GM18519 (cell line): ENCODE measurements at regions not wholly inside any gene's neighbourhood (a gene's known extent, or its start where the extent isn't known, plus 50 kb on each side); places are given as distances from the start of the nearest gene placed in this dataset.

Experiments
- ATAC-seq: cut with Tn5 transposase; IDR thresholded peaks from one replicate; pipeline ENCODE4 v1.9.1; 2021; ENCODE audit warnings: mild to moderate bottlenecking, moderate library complexity; ENCODE audit not compliant: unreplicated experiment, low FRiP score

DNA sequence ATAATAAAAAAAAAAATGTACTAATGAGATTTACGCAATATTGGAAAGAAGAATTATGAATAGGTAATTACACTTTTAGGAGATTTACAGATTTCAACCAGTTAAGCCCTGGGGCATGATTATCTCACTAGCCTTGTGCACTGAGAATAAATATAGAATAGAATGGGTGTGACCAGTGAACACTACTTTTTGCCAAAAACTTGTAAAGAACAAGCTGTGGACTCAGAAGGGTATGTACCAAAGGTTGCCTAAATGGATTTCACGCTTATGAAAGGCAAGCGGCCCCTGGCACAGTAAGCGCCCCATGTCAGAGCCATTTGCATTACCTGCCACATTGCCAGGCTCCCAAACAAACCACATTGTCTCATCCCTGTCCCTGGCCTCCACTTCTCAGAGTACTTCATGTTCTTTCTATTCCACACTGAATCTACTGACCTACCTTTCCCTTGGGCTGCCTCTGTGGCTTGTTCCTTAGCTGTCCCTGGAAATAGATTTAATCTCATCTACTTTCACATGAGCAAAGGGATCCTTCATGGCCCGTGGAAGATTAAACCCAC, 170.6 kb upstream of the DIO2 start:
- ATAC-seq = no peak

DNA sequence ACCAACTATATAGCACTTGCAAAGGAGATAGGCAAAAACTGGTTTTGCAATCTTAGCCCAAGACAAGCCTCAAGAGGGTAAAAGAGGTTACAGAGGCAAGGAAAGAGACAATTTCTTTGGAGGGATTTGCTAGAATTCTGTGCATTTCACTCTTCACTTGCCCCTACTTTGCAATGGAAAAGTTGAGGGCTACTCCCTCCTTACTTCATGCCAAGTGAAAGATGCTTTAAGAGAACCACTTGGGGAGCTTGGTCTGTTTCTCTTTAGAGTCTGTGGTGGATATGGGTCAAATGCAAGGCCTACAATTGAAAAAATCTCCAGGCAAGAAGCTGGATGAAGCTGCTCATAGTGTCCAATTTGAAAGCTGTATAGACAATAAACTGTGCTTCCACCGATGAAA, 167.7 kb upstream of the DIO2 start:
- no peak for ATAC-seq

DNA sequence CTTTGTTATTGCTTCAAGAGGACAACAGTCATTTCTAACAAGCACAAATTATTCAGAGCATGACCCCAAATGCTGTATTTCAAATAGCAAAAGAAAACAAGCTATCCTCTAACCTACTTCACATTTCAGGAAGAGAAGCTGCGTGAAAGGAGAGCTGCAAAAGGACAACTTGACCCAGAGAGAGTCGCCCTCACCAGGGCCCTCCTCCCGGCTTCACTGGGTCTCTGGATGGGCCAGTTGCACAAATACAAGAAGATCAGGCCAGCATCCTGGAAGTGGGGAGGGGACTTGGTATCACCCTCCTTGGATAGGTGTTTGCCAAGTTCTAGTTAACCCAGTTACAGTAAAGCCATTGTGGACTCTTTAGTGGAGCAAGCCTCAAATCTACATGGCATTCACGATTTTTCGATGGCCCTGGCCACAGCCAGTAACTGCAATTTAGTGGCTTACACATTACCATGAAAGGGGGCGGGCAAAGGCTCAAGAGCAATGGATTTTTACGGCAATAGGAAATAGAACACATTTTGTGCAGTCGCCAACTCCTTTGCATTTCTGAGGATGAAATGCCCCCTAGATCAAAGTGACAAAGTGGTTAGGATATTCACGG, 166.9 kb upstream of the DIO2 start:
- ATAC-seq = no peak

DNA sequence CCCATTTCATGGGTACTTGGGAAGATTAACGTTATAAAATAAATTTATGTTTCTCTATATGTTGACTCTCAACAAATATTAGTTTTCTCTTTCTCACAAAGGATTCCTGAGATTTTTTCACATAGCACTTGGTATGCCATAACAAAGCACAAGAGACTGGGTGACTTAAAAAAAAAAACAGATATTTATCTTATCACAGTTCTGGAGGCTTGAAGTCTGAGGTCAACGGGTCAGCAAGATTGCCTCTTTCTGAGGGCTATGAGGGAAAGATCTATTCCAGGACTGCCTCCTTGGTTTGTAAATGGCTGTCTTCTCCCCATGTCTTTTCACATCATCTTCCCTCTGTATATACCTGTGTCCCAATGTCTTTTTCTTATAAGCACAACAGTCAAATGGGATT, 153.5 kb upstream of the DIO2 start:
- ATAC-seq = no peak

DNA sequence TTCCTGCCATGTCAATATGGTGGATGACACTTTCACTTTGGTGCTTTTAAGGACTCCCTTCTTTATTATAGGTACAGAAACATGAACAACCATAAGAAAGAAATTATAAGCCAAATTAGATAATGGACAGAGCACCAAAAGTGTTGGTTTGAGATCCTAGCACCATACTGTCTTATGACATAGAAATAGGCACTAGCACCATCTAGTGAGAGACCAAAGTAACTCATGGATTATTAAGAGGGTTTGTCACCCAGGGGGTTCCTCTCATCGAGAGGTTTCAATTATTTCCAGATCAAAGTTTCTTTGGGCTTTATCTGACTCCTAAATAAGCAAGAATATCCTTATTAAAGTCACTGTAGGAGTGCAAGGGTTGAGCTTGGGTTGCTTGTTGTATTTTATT, 153.0 kb upstream of the DIO2 start:
- peak; percentile 69 for ATAC-seq

DNA sequence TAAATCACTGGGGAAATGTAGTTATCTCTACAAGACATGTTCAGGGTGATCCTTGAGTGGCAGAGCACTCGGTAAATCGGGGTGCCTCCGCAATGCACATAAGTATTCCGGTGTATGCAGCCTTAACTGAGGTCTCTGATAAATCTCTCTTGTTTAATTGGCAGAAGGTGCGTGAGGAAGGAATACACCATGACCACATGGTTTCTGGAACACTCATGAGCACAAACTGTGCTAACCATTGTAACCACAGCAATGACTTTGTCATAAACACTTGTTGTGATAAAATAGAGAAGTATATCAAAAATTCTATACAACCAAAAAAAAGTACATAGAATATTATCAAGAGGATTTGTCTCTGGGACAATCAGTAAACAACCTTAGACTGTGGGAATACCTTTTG, 146.8 kb upstream of the DIO2 start:
- ATAC-seq = no peak

DNA sequence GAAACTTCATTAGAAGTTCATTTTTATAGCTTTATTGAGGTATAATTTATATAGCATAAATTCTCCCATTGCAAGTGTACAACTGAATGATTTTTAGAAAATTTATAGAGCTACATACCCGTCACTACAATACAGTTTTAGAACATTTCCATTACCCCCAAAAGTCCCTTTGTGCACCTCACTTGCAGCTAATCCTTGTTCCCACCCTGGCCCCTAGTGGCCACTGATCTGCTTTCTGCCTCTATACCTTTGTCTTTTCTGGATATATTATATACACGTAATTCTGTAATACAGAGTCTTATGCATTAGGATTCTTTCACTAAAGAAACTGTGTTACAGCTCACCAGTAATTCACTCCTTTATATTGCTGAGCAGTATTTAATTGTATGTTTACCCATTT, 145.1 kb upstream of the DIO2 start:
- no peak for ATAC-seq

DNA sequence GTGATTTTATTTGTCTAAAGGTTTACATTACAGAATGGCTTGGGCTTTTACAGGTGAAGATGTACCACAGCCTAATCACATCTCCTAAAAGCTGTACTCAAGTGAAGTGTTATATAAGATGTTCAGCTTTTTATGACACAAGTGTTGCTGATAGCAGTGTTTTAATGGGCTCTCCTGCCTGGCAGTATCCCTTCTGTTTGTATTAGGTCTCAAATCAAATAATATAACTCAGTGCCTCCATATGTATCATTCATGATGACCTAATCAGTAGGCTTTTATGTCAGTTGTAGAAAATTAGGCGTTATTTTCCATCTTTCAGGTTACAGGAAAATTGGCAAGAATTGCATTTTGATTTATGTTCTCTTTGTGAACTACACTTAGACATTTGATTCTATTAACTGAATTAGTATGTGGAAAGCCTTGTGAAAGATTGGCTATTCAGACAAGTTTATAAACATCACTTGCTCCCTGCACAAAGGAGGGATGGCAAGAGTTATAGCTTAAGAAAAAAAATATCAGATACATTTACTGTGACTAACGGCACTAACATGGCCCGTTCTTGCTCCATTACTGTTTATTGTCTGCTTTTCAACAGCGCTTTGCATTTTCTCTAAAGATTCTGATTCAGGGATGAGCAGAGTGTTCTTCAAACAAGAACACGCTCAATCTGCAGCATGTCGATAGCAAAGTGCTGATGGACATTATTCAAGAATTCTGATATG, 143.7 kb upstream of the DIO2 start:
- ATAC-seq = no peak

DNA sequence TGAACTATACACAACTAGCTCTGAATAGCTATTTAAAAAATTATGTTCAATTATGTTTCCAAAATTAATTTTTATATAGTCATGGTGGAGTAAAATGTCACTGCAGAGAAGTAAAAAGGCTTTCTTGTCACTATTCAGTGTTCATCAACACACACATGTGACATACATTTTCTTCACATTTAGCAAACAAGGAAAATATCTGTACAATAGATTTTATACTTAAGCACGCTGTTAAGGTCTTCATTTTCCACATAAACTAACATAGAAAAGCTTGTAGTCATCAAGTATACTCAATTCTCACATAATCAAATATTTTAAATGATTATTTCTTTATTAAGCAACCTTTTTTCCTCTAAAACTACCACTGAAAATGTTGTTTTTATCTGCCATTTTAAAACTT, 141.2 kb upstream of the DIO2 start:
- no peak for ATAC-seq

DNA sequence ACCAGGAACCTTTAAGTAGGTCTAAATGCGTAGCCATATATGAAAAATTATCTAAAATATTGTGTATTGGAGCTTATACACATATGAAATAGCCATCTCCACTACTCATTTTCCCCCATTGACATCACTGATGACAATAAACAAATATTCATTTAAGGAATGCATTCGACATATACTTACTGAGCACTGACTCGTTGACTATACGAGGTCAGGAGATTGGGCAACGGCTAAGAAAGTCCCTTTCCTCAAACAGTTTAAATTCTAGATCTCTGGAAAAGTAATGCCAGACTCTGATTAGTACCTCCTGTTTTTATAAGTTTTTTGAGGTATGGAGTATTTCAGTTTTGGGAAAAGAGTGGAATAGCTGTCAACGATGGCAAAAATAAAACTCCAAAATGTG, 139.4 kb upstream of the DIO2 start:
- ATAC-seq = no peak

DNA sequence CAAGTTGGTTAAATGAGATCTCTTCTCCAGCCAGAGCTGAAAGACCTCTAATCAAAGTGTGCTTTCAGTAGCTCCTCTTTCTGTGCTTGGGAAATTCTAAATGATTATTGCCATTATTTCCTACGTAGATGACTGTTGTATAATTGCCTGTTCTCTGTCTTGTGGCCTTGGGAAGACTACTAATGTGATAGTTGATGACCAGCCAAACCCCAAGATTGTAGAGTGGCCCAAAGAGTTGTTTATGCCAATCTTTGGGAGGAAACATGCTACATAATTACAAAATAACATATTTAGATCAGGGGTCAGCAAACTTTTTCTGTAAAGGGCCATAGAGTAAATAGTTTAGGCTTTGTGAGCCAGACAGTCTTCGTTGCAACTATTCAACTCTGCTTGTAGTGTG, 135.1 kb upstream of the DIO2 start:
- no peak for ATAC-seq

DNA sequence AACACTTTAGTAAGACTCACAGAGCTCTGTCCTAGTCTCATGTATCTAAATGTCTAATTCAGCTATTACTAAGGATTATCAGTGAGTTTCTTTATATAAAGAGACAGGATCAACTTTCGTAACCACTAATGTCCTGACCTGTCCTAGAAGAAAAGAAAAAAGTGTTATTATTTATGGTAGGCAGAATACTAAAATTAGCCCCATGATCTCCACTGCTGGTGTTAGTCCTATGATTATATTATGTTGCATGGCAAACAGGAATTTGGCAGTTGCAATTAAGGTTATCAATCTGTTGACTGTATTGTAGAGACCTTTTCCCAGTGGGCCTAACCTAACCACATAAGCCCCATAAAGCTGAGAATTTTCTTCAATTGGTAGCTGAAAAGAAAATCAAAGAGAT, 132.9 kb upstream of the DIO2 start:
- no peak for ATAC-seq

DNA sequence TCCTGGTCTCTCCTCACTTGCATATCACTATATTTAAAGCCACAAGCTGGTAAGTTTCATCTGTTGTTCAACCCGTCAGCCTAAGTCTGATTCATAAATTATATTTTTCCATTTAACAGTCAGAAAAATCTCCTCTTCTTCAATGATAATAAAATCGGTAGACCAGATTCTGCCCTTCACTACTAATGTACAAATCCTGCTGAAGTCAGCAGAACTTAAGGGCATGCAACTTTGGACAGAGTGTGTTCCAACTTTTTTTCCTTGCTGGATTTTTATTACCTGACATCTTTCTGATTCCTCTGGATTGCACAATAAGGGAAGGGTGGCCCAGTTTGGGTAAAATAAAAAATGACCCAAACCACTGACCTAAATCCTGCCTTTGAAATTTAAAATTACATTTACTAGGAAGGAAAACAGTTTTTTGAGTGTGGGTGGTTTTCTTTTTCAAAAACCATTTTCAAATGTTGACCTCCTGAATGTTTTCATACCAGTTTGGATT, 125.4 kb upstream of the DIO2 start:
- ATAC-seq = no peak

DNA sequence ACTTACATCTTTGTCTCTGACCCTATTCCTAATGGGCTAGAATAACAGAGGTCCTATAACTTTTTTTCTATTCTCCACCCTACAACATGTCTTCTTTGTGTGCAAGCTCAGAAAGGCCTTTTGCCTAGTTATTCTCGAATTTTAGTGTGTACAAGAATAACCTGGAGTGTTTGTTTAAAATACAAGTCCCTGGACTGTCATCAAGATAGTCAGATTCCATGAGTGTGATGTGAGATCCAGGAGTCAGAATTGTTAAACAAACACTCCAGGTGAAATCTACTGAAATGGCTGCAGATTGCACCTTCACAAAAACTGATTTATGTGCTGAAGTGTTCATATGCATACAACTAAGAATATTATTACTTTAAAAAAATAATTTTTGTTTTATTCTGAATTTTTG, 114.4 kb upstream of the DIO2 start:
- ATAC-seq = no peak

DNA sequence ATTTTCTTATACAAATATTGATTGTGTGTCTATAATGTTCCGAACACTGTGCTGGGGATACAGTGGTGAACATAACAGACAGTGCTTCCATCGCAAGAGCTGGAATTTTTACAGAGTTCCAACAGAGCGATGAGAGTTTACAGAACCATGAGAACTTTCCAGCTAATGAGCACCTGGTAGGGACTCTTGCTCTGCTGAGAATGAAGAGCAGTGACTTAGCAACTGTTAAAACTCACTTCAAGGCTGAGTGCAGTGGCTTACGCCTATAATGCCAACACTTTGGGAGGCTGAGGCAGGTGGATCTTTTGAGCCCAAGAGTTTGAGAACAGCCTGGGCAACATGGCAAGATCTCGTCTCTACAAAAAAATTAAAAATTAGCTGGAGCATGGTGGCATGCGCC, 113.8 kb upstream of the DIO2 start:
- no peak for ATAC-seq

DNA sequence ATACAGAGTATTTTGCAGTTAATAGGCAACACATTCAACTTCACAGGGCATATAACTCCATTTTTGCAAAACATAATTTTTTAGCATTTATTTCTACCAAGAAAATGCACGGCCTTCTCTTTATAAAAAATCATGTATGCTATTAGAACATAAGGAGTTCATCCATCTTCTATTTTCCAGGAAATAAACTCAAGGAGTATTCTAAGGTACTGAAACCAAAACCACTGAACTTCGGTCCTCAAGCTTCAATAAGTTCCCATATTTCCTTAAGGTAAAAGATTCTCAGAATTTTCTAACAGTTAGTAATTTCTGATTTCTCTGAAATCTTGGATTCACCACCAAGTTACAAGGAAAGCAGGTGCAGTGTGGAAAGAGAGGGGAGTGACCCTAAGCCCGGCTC, 113.3 kb upstream of the DIO2 start:
- ATAC-seq = no peak

DNA sequence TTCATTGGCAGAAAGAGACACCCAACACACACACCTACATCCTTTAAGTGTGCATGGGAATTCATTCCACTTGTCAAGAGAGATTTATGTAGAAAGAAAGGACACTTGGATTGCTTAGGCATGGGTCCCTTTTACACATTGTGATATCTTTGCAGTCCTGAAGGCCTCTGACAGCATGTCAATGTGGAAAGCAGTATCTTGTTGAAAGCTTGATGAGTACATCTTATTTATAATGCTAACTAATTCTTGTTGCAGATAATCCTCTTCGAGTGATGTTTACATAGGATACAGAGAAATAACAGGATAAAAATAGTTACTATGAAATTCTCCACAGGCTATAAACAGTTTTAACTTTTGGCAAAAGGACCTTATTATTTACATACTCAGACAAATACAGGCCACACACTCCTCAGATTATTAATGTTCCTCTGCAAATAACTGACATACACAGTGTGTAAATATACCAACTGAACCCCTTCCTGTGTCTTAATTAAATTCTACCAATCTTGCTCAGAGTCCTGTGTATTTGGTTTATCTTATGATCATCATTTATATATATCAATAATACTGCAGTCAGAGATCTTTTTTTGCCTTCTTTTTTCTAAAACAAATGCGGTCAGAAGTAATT, 111.8 kb upstream of the DIO2 start:
- no peak for ATAC-seq

DNA sequence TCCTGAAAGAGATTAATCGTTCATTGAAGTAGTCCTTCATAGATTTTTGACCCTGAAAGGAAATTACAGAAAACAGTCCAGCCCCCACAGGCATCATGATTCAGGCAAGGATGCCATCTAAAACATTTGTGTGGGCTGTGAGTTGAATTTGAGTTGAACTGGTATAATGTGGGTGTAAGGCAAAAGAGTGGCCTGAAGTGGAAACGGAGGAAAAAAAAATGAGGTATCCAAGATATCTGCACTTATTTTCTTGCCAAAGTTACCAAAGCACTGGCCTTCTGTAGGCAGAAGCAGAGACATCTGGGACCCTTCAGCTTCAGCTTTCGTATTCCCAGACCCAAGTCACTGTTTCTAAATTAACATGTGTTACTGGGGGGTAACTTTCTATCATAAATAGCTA, 105.1 kb upstream of the DIO2 start:
- ATAC-seq = no peak

DNA sequence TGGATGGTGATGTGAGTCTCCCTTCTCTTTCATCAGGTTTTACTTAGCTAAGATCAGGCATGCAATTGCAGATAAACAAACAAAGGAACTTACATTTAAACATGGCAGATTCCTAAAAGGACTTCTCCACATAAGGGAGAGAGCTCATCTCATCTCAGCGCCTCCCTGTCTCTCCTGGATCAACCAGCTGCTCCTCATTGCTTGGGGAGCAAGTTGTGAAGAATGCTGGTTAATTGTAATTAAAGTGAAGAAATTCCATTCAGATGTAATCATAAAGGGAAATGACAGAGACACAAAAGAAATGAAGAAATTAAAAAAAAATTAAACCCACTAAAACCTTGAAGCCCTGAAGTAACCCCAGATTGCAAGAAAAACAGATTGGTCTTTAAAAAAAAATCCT, 104.4 kb upstream of the DIO2 start:
- no peak for ATAC-seq

DNA sequence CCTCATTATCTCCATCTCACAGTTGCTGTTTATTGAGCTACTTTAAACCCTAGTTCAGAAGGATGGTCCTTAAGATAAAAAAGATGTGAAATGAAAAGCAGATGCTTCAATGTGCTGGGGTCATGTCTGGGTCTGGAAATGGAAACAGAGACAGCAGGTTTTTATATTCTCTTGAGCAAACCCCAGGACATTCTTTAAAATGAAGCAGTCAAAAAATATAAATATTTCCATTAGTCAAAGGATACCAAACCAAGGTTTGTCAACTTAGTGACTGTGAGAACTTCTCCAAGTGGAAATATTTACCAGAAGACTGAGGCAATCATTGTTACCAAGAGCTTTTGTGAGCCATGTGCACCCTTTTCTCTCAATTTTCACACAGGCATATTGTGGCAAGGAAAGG, 102.5 kb upstream of the DIO2 start:
- no peak for ATAC-seq

DNA sequence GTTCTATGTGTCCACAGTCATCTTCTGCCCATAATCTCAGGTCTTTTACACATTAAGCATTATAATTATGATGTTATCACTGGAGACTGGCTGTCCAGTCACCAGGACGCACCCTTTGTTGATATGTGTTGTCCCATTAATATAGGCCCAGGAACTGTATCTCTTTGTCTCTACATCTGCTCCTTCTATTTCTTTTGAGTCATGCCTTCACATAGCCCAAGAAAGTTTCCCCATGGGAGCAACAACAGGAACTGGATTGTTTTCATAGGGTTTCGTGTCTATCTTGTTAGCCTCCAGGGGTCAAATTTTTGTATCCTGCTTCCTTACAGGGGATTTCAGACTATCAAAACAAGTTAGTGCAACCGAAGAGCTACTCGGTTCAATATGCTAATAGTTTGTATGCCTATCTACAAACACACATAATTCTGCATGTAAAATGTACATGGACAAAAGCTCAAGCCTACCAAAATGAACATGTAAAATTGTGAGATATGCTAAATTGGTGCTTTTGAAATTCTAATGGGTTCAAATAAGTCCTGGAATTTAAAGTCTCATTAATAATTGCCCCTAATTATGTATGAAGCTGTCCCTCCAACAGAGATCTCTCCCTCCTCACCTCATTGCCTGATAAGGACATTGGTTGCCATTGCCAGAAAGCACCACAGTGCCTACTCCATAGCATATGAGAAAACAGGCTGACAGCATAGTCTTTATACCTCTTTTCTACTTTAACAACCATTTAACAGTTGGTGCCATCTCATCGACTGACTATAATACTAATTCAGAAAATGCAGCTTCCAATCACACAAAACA, 99.8 kb upstream of the DIO2 start:
- no peak for ATAC-seq
